Stimulated activated naive CD8-positive, alpha-beta T cell treated with anti-CD3 and anti-CD28 coated beads, Interleukin-15, Interleukin-2, amounts not matched to agents 100 U/mL and 50 U/mL, for 24 hours (primary cell): ENCODE measurements at regions not wholly inside any gene's neighbourhood (a gene's known extent, or its start where the extent isn't known, plus 50 kb on each side); places are given as distances from the start of the nearest gene placed in this dataset.
A peak's percentile ranks its signal among the peaks of the same experiment; 100 is the strongest.

Experiments
- ATAC-seq: fragments of 150-1000 bp; cut with Tn5 transposase; one replicate; pipeline ENCODE4 v1.10.0; 2021
- DNase-seq: peaks from one replicate; pipeline ENCODE4 v3.0.0; 2021

DNA sequence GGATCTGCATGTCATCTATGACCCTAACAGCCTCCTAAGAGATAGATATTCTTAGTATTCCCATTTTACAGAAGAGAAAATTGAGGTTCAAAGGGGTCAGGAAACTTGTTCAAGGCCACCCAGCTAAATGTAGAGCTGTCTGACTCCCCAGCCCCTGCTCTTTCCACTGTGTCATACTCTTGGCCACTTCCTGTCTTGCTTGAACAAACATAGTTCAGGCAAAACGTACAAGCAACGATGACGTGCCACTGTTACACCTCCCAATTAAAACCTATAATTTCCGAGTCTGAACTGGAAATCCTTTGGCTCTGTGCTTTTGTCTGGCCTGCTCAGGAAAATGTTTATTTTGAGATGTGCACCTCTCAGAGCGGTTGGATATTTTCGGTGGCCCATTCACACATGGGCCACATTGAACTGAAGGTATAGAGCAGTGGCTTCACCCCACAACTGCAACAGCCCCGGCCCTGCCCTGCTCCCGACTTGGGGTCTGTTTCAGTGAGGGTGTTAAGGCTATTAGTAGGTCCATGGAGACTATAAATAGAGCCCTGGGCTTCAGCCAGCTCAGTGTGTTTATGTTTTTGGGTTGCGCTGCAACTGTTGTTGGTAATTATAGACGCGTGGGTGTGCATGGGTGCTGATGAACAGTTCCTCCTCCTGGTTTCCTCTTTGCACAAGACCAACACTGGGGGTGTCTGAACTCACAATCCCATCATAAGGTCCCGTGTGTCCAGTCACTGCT, 172.3 kb upstream of the ADO start:
- ATAC-seq (peak; percentile 62), DNase-seq (peak; percentile 56)

DNA sequence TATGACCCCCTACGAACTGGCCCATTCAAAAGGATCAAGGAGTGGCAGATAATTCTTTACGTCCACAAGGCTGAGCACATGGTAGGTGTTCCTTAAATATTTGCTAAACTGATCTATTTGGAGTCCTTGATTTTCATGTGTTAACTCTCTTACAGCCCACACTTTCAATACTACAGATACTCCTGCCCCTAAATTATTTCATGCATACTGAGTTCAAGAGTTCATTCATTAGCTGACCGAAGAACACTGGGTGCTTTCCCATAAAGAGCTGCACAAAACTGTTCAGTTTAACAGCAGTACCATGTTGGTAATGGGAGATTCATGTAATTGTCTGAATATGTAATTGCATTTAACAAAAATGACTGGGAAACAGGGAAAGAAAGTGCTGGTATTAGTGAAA, 170.5 kb upstream of the ADO start:
- DNase-seq (no peak), ATAC-seq (no peak)

DNA sequence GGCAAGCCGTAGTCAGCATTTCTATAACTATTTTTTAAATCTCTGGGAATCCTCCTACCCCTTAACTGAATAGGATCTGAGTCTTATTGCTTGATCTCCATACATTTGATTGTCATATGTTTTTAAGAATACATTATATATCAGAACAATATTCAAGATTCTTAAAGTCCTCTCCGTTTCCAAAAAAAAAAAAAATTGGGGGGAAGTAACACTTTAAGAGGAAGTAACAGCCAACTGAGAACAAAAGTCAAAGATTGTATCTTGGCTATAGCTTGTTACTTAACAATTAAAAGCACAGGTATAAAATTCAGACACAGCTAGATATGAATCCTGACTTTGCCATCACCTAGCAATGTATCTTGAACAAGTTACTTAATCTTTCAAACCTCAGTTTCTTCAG, 169.9 kb upstream of the ADO start:
- ATAC-seq: no peak

DNA sequence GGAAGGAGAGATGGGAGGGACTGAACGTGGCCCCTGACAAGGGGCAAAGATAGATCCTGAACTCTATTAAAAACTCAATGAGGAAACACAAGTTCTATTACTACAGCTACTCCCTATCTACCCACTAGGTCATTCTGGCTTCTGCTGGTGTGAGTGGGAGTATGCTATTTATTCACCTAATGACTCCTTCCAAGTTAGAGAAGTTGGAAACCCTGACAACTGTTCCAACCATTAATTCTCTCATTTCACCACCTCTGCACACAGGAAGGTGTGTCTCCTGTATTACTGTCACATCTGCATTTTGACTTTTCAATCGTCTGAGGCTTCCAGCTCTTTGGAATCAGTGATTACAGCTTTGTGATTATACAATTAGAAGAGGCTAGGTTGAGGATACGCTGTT, 169.4 kb upstream of the ADO start:
- ATAC-seq (no peak), DNase-seq (no peak)

More for the DNA sequence above, 169.9 kb upstream of the ADO start:
- DNase-seq: no peak

DNA sequence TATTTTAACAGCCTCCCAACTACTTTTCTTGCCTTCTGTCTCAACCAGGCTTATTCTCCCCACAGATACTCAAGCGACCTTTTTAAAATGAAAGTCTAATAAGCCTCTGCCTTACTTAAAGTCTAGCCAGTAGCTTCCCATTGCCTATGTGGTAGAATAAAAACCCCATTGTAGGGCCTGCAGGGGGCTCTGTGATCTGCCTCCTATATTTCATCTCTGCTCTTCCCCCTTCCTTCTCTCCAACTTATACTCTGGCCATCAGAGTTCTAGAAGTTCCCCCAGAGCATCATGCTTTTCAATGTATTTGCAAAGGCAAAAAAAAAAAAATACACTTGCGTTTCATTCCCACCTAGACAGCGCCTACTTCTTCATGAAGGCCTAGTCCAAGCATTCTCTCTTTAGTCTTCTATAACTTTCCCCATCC, 167.7 kb upstream of the ADO start:
- DNase-seq (no peak), ATAC-seq (peak; percentile 19)

DNA sequence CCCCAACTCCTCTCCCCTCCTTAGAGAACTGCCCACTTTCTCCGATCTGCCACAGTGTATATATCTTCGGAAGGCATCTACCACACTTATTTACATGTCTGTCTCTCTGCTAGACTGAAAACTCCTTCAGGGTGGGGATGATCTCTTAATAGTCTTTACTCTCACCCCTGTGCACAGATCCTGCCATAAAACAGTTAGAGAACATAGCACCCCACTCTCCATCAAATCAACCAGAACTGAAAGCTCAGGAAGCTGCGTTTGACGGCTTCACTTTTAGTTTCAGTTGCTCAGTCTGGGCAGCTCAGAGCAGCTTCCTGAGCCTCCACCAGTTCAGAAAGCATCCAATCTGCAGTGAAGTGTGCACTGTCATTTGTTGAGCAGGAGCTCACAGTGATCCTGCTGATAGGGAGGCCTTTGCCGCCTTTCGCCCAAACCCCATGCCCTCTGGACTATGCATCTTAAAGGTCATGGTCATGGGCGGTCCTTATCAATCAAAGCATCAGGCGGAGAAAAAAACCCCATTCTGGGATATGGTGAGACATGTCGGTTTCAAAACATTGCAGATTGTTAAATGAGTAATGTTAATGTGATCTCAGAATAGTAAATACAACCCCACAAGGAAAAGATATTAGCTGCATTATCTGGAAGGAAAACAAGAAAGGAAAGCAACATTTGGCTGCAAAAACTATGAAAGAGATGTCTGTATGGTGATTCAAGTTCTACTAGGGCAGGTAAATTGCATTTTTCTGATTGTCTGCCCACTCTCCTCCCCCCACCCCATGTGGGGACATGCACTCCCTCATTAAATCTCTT, 167.1 kb upstream of the ADO start:
- DNase-seq (peak; percentile 74), ATAC-seq (peak; percentile 98)

DNA sequence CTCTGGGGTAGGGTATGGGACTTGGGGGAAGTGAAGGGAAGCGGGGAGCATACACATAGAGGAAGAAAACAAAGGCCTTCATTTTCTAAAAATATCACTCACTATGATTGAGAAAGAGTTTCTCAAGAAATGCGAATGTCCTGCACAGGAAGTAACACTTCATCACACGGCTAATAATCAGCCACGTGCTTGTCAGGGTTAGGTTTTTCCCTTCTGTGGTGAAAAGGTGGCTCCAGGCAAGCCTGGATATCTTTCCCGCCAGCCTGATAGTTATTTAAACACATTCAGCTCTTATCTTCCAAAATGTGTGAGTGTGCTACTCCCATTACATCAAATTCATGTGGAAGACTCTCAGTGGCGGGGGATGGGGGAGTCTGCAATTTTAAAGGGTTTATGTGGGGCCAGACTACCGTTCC, 166.4 kb upstream of the ADO start:
- ATAC-seq (no peak), DNase-seq (no peak)

DNA sequence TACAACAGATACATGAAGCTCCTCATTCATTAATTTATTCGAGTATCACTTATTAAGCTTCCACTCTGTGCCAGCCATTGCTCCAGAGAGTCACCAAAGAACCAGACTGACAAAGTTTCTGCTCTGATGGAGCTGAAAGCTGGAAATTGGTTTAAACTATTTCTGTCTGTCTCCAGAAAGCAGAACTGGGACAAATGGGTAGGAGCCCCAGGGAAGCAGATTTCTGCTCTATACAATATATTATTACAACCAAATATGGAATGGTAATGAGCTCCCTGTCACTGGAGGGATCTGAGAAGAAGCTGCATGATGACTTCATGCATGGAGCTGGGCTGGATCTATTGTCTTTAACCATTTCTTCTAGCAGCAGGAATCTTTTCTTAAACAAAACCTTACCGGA, 165.4 kb upstream of the ADO start:
- no peak for ATAC-seq
- no peak for DNase-seq

DNA sequence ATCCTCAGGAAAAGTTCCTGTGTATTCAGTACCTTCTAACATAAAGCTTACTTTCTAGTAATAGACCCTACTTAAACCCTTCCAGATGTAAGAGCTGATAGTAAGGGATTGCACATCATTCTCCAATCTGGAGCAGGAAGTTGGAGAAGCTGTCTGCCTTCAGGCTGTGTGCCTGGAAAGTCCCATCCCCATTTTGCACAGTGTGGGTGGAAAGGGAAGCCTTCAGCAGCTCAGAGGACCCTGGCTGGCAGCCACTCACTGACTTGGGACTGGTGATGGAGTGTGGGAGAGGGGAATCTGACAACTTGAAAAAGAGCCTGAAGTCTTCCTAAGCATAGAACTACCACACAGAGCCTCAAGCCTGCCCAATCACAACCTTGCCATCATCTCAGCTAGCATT, 164.1 kb upstream of the ADO start:
- DNase-seq: no peak
- ATAC-seq: no peak

DNA sequence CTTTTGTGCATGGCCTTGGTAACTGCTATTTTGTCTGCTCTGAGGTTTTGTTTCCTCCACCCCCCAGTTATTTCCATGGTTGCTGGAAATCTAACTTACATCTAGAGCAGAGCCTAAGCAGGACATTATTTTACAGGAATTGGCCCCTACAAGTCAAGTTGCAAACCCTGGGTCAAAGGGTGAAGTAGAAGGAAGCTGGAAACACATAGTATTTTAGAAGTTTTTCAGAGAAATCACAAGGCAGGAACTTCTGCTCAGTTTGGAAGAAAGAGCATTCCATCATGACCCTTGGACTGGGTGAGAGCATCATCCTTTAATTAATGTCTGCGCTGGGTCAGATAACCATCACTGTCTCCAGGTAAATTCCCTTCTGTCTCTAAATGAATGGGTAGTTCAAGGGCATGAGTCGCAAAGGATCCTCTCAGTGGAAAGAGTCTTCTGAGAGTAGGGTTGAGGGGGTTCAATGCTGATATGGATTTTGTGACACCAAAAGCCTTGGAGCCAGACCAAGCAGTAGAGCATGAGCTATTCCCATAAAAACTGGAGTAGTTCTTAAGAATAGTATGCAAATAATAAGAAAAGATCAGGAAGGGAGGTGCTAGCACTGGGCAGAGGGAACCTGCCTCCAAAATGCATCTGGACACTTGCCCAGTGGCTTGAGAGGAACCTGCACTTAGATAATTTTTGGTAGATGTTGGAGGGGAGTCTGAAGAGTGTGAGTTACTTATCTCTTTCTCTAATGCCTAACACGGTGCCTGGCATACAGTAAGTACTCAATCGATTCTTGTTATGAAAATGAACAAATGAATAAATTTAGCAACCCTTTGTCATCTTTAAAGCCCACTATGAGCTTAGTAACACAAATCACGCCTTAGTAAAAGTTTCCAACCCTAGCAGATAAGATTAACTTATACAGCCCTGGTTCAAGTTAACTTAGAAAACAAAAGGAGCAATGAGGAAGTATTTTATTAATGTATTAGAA, 160.6 kb upstream of the ADO start:
- DNase-seq: no peak
- ATAC-seq: peak; percentile 66

DNA sequence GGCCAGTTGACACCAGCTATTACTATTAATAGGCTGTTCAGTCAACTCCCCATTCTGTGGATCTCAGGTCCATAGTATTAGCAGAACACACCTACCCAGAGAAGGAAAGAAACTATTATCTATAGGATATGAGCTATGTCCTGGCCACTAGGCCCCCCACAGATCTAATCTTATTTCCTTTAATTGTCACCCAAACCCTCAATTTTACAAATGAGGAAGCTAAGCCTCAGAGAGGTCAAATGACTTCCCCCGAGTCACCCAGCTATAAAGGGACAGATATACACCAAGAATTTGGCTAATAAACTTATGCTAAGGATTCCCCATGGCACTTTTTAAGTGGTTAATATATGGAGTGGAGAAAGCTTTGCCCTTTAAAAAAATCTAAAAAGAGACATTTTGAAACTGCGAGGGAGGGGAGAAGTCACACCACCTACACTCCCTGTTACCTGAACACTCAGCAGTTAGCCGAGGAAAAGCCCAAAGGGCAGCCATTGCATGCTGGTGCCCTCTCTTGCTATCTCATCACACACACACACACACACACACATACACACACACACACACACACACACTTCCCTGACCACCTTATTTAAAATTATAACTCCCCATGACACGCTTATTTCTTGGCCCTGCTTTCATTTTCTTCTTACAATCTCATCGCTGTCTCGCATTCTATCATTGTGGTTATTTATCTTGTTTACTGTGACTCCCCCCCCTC, 157.0 kb upstream of the ADO start:
- ATAC-seq (peak; percentile 52), DNase-seq (peak; percentile 35)

DNA sequence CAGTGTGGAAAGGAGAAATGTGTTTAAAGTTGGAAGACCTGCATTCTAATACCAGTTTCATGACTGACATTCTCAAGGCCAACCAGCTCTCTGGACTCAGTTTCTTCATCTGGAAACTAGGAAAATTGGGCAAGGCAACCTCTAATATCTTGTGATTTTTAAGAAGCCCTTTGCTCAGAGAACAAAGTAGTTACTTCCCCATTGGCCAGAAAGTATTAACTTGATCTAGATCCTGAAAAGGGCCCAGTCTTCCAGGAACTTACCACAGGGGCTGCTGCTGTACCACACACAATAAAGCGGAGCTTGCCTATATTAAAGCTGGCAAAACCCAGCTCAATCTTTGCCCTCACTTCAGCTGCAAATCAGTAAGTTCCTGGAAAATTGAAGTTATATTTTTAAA, 155.6 kb upstream of the ADO start:
- ATAC-seq (no peak), DNase-seq (no peak)

DNA sequence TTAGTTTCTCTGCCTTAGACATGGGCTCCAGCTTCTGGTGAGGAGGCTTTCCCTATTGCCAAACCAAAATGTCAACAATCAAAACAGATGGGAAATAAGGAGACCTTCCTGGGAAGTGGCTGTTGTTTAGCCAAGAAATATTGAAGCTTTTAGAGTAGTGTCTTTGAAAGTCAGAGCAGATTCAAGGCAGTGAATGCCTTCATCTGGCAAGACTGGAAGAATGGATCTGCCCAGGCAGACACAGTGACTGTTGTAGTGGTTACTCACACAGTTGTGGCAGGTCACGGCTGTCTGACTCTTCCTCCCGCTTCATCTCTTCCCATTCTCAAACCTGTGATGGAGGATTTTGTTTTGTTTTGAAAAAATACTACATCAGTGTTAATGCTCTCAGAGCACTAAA, 154.1 kb upstream of the ADO start:
- ATAC-seq (no peak), DNase-seq (no peak)

DNA sequence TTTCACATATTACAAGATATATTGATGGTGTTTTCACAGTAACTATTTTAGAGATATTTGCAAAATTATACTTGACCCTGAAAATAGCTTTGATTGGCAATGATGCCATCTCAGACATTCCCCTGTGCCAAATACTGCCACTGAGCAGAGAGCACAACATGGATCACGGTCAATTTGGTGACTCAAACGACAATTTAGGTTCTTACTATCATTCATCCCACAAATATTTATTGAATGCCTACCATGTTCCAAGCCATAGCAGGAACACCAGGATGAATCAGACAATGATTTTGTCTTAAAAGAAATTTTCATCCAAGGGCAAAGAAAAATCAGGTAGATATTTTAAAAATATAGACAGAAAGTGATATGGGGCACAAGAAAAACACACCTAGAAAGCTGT, 153.2 kb upstream of the ADO start:
- no peak for ATAC-seq
- DNase-seq: no peak

DNA sequence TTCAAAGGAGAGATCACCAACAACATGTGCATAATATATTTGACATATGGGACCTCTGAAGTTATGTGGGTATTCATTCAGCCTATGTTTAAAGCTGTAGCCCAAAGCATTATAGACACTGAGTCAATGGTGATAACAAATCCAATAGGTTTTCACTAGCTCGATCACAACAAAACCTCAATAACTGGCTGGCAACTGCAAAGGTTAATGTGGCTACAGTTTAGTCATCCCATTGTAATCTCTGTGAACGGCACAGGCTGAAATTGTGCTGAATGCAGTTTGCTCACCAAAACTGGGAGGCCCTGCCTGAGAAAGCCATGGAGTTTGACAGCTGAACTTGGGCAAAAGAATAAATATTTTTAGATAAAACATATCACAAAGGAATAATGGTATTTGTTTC, 152.4 kb upstream of the ADO start:
- DNase-seq (peak; percentile 27), ATAC-seq (peak; percentile 66)

DNA sequence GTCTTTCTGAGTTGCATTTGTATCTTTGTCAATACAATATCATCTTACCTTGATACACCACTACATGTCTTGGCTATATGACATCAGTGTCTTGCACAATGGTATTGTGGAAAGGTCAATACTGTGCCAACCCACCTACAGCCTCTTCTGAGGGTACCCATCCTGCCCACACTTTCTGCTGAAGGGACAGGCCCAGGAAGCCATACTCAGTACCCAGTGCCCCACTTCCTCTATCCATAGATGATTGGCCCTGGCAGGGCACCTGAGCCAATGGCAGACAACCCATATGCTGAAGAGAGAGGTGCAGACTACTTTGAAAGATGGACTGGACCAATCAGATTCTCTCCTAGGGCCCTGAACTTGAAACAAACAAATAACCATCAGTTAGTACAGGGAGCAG, 152.0 kb upstream of the ADO start:
- DNase-seq: peak; percentile 51
- ATAC-seq: peak; percentile 81

DNA sequence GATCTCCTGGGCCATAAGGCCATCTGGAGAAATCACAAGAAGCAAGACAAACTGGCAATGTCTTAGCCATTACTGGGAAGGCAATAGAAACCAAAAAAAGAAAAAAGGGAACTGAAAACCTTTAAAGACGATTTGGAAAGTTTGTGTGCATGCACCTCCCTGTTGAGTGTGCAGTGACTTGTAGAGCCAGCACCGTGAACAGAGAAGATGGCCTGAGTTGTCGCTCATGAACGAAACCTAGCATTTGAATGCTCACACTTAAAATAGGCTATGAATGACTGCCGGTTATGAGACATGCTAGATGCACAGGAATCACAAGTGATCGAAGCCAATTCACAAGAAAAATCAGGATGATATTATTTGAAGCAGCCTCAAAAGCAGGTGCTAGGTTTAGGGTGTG, 151.3 kb upstream of the ADO start:
- DNase-seq (no peak), ATAC-seq (no peak)

DNA sequence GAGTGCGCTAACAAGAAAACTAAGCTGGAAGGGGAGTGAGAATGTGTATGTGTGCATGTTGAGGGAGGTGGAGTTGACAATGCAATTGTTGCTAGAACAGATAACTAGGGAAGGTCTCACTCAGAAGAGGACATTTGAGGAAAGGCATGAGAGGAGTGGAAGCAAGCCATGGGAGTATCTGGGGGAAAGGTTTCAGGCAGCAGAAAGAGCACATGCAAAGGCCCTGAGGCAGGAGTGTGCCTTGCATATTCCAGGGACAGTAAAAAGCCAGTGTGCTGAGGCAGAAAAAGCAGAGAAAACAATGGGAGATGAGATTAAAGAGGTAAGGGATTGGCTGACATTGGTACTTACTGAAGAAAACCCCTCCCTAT, 149.6 kb upstream of the ADO start:
- DNase-seq: no peak
- no peak for ATAC-seq

DNA sequence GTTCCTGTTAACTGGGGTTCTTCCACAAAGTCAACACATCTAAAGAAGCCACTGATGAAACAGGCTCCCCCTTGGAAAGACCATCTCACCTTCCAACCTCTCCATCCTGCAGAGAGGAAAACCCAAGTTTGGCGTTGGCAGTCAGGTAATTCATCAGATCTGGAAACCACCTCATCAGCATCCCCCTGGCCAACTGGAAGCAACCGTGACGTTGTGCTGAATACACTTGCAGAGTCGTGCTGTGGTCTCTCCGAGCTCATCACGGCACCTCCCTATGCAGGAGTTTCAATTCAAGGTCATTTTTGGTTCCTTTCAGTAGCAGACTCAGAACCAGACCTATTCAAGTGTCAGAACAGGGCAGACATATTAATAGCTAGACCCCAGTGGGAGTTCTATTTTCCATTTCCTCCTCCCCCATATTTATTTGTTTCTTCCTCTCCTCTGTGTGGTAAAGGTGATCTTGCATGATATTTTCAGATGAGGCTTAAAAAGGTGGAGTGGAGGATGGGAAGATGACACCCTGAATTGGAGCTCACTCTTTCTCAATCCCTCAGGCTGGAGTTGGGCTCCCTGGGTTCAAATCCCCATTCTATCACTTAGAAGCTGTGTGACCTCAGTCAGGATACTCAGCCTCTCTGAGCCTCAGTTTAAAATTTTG, 149.1 kb upstream of the ADO start:
- ATAC-seq (peak; percentile 6), DNase-seq (no peak)

DNA sequence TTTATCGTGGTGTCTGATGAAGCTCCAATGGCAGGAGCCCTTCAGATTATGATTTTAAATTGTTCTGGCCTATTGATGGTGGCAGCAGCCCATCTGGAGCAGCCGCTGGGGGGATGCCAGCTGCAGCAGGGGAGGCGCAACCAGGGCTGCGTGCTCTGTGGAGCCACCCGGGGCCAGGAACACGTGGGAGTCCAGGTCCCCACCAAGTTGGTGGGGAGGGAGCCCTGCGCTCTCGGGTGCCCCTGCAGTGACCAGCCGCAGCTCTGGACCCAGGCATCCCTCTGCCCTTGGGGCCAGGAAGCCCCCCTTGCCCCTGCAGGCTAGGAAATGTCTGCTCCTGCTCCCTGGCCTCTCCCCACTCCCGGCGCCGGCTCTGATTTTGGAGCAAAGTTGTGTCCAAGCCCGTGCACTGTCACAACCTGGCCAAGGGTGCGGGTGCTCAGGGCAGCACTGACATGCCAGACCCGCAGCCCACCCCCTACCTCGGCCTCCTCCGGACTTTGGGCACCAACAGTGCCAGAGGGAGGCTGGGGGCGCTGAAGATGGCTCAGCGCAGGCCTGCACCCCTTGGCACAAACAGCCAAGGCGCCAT, 147.2 kb upstream of the ADO start:
- ATAC-seq: no peak
- no peak for DNase-seq

DNA sequence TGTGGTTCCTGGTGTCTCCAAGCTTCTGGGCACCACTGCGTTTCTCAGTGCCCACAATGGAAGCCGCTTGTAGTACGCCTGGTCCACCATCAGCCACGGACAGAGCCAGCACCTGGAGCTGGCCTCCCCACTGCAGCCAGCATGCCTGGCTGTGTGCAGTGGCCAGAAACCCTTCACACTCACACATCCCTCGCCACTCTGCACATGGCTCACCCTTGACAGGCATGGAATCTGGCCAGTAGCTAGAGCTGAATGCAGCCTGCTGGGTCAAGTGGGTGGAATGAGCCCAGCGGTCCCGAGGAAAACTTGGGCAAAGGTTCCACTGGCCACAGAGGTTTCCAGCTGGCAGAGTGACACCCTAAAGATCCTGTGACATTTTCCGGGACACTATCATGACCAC, 146.0 kb upstream of the ADO start:
- DNase-seq (no peak), ATAC-seq (no peak)
